DND-41 (cell line): ENCODE measurements at regions not wholly inside any gene's neighbourhood (a gene's known extent, or its start where the extent isn't known, plus 50 kb on each side); places are given as distances from the start of the nearest gene placed in this dataset.
A peak's percentile ranks its signal among the peaks of the same experiment; 100 is the strongest.

Source experiments
- ATAC-seq: fragments of 200-7000 bp; cut with Tn5 transposase; 3 replicates; pipeline ENCODE4 v1.9.1; 2021; ENCODE audit warnings: low read depth; ENCODE audit not compliant: insufficient read depth
- DNase-seq: peaks from one replicate; pipeline ENCODE4 v3.0.0-alpha.2; 2020
- H2AFZ ChIP-seq: 2 replicates; pipeline ENCODE4 v1.6.0; 2012; ENCODE audit warnings: low read depth, low read length
- H3K27ac ChIP-seq: 2 replicates; pipeline ENCODE4 v1.5.1; 2012; ENCODE audit warnings: low read length, inconsistent platforms
- H3K27me3 ChIP-seq: fragments of 200-600 bp; sonication (generic); 2 replicates; pipeline ENCODE4 v1.6.0; 2012; ENCODE audit warnings: low read length, mild to moderate bottlenecking, inconsistent platforms; ENCODE audit not compliant: insufficient read depth, poor library complexity
- H3K36me3 ChIP-seq: 2 replicates; pipeline ENCODE4 v1.5.1; 2012; ENCODE audit warnings: low read length, inconsistent platforms; ENCODE audit not compliant: insufficient read depth
- H3K4me1 ChIP-seq: 2 replicates; pipeline ENCODE4 v1.5.1; 2012; ENCODE audit warnings: mild to moderate bottlenecking, low read length; ENCODE audit not compliant: insufficient read depth
- H3K4me2 ChIP-seq: 2 replicates; pipeline ENCODE4 v1.6.0; 2012; ENCODE audit warnings: mild to moderate bottlenecking, moderate library complexity, low read length, inconsistent platforms; ENCODE audit not compliant: insufficient read depth
- H3K4me3 ChIP-seq, 2 experiments: fragments of 200-600 bp in 1 of 2; shearing (Covaris generic) in 1 of 2; 2 replicates each; pipeline ENCODE4 v1.5.1; 2012 to 2016; ENCODE audit warnings: inconsistent platforms in 2 of 2, low read length in 2 of 2, mild to moderate bottlenecking in 2 of 2, low read depth in 1 of 2, moderate library complexity in 1 of 2
- H3K79me2 ChIP-seq: 2 replicates; pipeline ENCODE4 v1.6.0; 2012; ENCODE audit warnings: low read length, inconsistent platforms; ENCODE audit not compliant: insufficient read depth
- H3K9ac ChIP-seq: 2 replicates; pipeline ENCODE4 v1.6.0; 2012; ENCODE audit warnings: low read depth, mild to moderate bottlenecking, inconsistent platforms, low read length, moderate library complexity
- H3K9me3 ChIP-seq: 2 replicates; pipeline ENCODE4 v1.5.1; 2012; ENCODE audit warnings: low read length, moderate library complexity, mild to moderate bottlenecking, inconsistent platforms; ENCODE audit not compliant: insufficient read depth, severe bottlenecking
- H4K20me1 ChIP-seq: 2 replicates; pipeline ENCODE4 v1.6.0; 2012; ENCODE audit warnings: low read length; ENCODE audit not compliant: insufficient read depth
- EZH2 ChIP-seq: IDR thresholded peaks from 3 replicates; pipeline ENCODE4 v1.6.1; 2012; ENCODE audit warnings: borderline replicate concordance, low read depth, mild to moderate bottlenecking, moderate library complexity, low read length, inconsistent platforms; ENCODE audit not compliant: severe bottlenecking
- TF ChIP-seq, protein P1 (sequence below): IDR thresholded peaks from 2 replicates; pipeline ENCODE4 v1.5.1; 2012; ENCODE audit warnings: borderline replicate concordance, low read length, moderate library complexity, mild to moderate bottlenecking; ENCODE audit not compliant: poor library complexity, severe bottlenecking; ENCODE audit errors: extremely low read depth

DNA sequence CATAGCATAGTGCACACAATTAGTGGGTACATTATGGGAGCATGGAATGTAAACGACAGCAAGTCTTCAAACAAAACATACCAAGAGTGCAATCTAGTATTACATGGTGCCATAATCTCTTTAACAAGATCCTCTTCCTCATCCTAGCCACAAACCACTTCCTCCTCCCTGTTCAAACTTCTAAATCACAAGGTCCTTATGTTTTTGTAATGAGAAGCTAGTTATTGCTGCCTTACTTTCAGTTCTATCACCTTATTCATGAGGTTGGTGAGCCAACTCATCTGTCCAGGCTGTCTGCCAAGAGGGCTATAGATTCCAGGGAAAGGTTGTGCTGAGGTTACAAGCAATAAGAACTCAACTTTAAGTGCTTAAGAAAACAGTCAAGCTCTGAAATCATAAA lies 195.4 kb upstream of the ARHGAP20 start:
- 0 out of 2 replicates have a peak overlapping the region, but pooled peaks have one; percentile 8 for H3K4me2 ChIP-seq
- ATAC-seq (peak; percentile 96), DNase-seq (peak; percentile 43)
- H3K36me3 ChIP-seq: no peaks in the 10 kb centered on the region
- no peak for TF ChIP-seq EZH2
- TF ChIP-seq, protein P1, sequence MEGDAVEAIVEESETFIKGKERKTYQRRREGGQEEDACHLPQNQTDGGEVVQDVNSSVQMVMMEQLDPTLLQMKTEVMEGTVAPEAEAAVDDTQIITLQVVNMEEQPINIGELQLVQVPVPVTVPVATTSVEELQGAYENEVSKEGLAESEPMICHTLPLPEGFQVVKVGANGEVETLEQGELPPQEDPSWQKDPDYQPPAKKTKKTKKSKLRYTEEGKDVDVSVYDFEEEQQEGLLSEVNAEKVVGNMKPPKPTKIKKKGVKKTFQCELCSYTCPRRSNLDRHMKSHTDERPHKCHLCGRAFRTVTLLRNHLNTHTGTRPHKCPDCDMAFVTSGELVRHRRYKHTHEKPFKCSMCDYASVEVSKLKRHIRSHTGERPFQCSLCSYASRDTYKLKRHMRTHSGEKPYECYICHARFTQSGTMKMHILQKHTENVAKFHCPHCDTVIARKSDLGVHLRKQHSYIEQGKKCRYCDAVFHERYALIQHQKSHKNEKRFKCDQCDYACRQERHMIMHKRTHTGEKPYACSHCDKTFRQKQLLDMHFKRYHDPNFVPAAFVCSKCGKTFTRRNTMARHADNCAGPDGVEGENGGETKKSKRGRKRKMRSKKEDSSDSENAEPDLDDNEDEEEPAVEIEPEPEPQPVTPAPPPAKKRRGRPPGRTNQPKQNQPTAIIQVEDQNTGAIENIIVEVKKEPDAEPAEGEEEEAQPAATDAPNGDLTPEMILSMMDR: no peak
- no peak overlapping the region for H3K9ac ChIP-seq
- no peak overlapping the region for H3K4me3 ChIP-seq
- no peaks in the 10 kb centered on the region for H3K79me2 ChIP-seq
- H3K27me3 ChIP-seq: no peaks in the 10 kb centered on the region
- no peaks in the 10 kb centered on the region for H4K20me1 ChIP-seq
- no peaks in the 10 kb centered on the region for H3K9me3 ChIP-seq
- peaks cover 19% of the 10 kb centered on the region for H3K4me1 ChIP-seq
- no peak overlapping the region for H3K27ac ChIP-seq
- H2AFZ ChIP-seq: no peak overlapping the region

DNA sequence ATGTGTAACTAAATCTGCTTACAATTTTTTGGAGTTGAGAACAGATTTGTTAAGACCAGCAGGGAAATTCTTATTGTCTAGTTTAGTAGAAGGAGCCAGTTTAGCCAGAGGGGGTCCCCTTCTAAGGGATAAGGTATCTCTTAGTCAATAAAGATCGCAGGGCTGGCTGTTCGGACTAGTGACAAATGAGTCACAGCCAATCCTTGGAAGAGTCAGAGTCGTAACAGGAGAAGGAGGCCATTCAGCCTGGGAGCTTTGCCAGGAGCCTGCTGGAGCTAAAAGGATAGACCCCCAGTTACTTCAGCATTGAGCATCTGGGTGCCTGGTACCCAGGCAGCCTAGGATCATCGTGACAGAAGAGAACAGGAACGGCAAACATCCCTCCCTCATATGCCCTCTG lies 191.6 kb upstream of the ARHGAP20 start:
- no peak for DNase-seq
- ATAC-seq: no peak
- H3K4me1 ChIP-seq: peaks cover 19% of the 10 kb centered on the region
- H3K4me2 ChIP-seq: no peak overlapping the region
- no peaks in the 10 kb centered on the region for H3K36me3 ChIP-seq
- no peak overlapping the region for H3K9ac ChIP-seq
- H3K27ac ChIP-seq: no peak overlapping the region
- H3K27me3 ChIP-seq: peaks cover 7% of the 10 kb centered on the region
- H3K79me2 ChIP-seq: no peaks in the 10 kb centered on the region
- H4K20me1 ChIP-seq: no peaks in the 10 kb centered on the region
- TF ChIP-seq, protein P1: no peak
- no peak for TF ChIP-seq EZH2
- H3K9me3 ChIP-seq: no peaks in the 10 kb centered on the region
- no peak overlapping the region for H3K4me3 ChIP-seq
- H2AFZ ChIP-seq: no peak overlapping the region

DNA sequence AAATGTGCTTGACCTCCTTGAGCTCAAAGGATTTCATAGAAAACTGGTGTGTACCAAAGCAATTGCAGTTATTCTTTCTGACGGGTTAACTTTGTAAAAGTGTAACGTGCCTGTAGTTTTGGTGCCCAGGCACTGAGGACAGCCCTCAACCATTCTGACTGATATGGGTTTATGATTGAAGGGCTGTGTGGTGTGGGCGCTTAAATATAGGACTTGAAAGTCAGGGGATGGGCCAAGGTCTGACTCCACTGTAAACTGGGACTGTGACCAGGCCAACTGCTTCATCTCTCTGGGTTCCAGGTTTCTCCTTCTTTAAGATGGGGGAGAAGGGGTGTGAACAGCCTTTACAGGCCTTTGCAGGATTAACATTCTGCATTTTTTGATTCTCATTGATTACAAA lies 191.1 kb upstream of the ARHGAP20 start:
- no peaks in the 10 kb centered on the region for H3K36me3 ChIP-seq
- H3K27ac ChIP-seq: no peak overlapping the region
- TF ChIP-seq, protein P1: no peak
- TF ChIP-seq EZH2: no peak
- H3K4me2 ChIP-seq: no peak overlapping the region
- DNase-seq (no peak), ATAC-seq (no peak)
- no peak overlapping the region for H3K9ac ChIP-seq
- peaks cover 7% of the 10 kb centered on the region for H3K27me3 ChIP-seq
- H3K4me1 ChIP-seq: peaks cover 14% of the 10 kb centered on the region
- H2AFZ ChIP-seq: no peak overlapping the region
- H3K9me3 ChIP-seq: no peaks in the 10 kb centered on the region
- no peaks in the 10 kb centered on the region for H4K20me1 ChIP-seq
- H3K4me3 ChIP-seq: no peak overlapping the region
- H3K79me2 ChIP-seq: no peaks in the 10 kb centered on the region

DNA sequence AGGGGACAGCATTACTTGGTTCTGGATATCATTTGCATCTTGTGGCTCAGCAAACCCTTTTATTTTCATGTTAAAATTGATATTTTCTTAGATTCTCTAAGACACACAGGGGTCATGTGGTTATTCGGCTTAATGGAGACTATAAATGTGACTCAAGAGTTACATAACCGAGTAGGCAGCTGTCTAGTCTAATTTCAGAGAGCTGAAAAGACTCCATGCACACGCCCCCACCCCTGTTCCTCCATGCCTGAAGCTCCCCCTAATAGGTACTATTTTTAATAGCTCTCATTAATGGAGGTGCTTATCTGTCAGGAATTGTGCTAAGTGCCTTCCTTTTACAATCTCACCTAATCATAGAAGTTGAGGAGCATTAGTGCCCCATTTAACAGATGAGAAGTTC lies 189.2 kb upstream of the ARHGAP20 start:
- no peak overlapping the region for H3K9ac ChIP-seq
- H3K79me2 ChIP-seq: no peaks in the 10 kb centered on the region
- DNase-seq (no peak), ATAC-seq (no peak)
- peaks cover 7% of the 10 kb centered on the region for H3K27me3 ChIP-seq
- no peak for TF ChIP-seq EZH2
- TF ChIP-seq, protein P1: no peak
- no peaks in the 10 kb centered on the region for H4K20me1 ChIP-seq
- no peak overlapping the region for H3K27ac ChIP-seq
- H3K36me3 ChIP-seq: no peaks in the 10 kb centered on the region
- H3K4me3 ChIP-seq: no peak overlapping the region
- no peak overlapping the region for H3K4me2 ChIP-seq
- no peaks in the 10 kb centered on the region for H3K9me3 ChIP-seq
- no peaks in the 10 kb centered on the region for H3K4me1 ChIP-seq
- H2AFZ ChIP-seq: no peak overlapping the region
